IMR-90 (cell line): ENCODE measurements at regions not wholly inside any gene's neighbourhood (a gene's known extent, or its start where the extent isn't known, plus 50 kb on each side); places are given as distances from the start of the nearest gene placed in this dataset.

Experiments used
- ATAC-seq: fragments of 200-7000 bp; cut with Tn5 transposase; 2 replicates; pipeline ENCODE4 v1.9.1; 2020; ENCODE audit warnings: low read depth, mild to moderate bottlenecking, moderate library complexity
- BruUV-seq: library from RNA; stranded (reverse); fragments of 400-500 nt; replicated peaks from 2 replicates; lab custom pipeline; 2021; lab: Mats Ljungman, UMichigan
- CTCF ChIA-PET: fragments of 300-600 bp; formaldehyde crosslinking; extraction: SDS; loops from one replicate; lab custom pipeline; 2021; ENCODE audit warnings: antibody characterized with exemption; lab: Yijun Ruan, JAX
- POLR2A ChIA-PET: fragments of 300-600 bp; sonication (Branson Sonifier 250); formaldehyde crosslinking; loops from one replicate; lab custom pipeline; 2022; ENCODE audit warnings: antibody characterized with exemption; ENCODE audit not compliant: unreplicated experiment; lab: Charles Lee
- DNase-seq: peaks from one replicate; pipeline ENCODE4 v3.0.0; 2013
- H2AFZ ChIP-seq: replicated peaks from 2 replicates; pipeline ENCODE3; 2013; ENCODE audit warnings: low read length, mild to moderate bottlenecking; ENCODE audit not compliant: poor library complexity
- H2AK5ac ChIP-seq: 2 replicates; pipeline ENCODE4 v1.6.1; 2013; ENCODE audit warnings: low read depth, low read length, inconsistent platforms
- H2AK9ac ChIP-seq: replicated peaks from 2 replicates; pipeline ENCODE3; 2013; ENCODE audit warnings: mild to moderate bottlenecking, low read depth, low read length, moderate library complexity; ENCODE audit not compliant: poor library complexity
- H2BK120ac ChIP-seq: 2 replicates; pipeline ENCODE4 v1.6.1; 2013; ENCODE audit warnings: low read depth, low read length, inconsistent platforms
- H2BK15ac ChIP-seq: 3 replicates; pipeline ENCODE4 v1.6.1; 2013; ENCODE audit warnings: low read depth, low read length, inconsistent platforms
- H2BK20ac ChIP-seq: 2 replicates; pipeline ENCODE4 v1.6.1; 2013; ENCODE audit warnings: low read depth, mild to moderate bottlenecking, inconsistent platforms, low read length, moderate library complexity
- H2BK5ac ChIP-seq: 2 replicates; pipeline ENCODE4 v1.6.1; 2013; ENCODE audit warnings: mild to moderate bottlenecking, low read depth, low read length, inconsistent platforms; ENCODE audit not compliant: poor library complexity, severe bottlenecking
- H3K14ac ChIP-seq: replicated peaks from 2 replicates; pipeline ENCODE4 v1.6.1; 2013; ENCODE audit warnings: low read depth, low read length, inconsistent platforms
- H3K18ac ChIP-seq: 2 replicates; pipeline ENCODE4 v1.6.1; 2013; ENCODE audit warnings: low read depth, low read length, control low read depth
- H3K23ac ChIP-seq: 2 replicates; pipeline ENCODE4 v1.6.1; 2013; ENCODE audit warnings: low read depth, low read length, inconsistent platforms
- H3K27ac ChIP-seq: 2 replicates; pipeline ENCODE4 v1.5.1; 2013; ENCODE audit warnings: mild to moderate bottlenecking, control low read depth, low read length; ENCODE audit not compliant: insufficient read depth
- H3K27me3 ChIP-seq: 2 replicates; pipeline ENCODE4 v1.6.1; 2013; ENCODE audit warnings: low read length; ENCODE audit not compliant: control insufficient read depth, insufficient read depth
- H3K36me3 ChIP-seq: 2 replicates; pipeline ENCODE4 v1.6.1; 2013; ENCODE audit warnings: low read length, mixed read lengths; ENCODE audit not compliant: control insufficient read depth, insufficient read depth
- H3K4ac ChIP-seq: 2 replicates; pipeline ENCODE4 v1.6.1; 2013; ENCODE audit warnings: low read depth, low read length, inconsistent platforms
- H3K4me1 ChIP-seq: 2 replicates; pipeline ENCODE4 v1.6.1; 2013; ENCODE audit warnings: low read length, mixed read lengths; ENCODE audit not compliant: control insufficient read depth, insufficient read depth
- H3K4me2 ChIP-seq: 2 replicates; pipeline ENCODE4 v1.6.1; 2013; ENCODE audit warnings: low read depth, mild to moderate bottlenecking, control low read depth, low read length, moderate library complexity
- H3K4me3 ChIP-seq: 2 replicates; pipeline ENCODE4 v1.5.1; 2013; ENCODE audit warnings: low read depth, mild to moderate bottlenecking, control low read depth, low read length, moderate library complexity; ENCODE audit not compliant: insufficient read depth
- H3K56ac ChIP-seq: 2 replicates; pipeline ENCODE4 v1.6.1; 2013; ENCODE audit warnings: low read length, inconsistent platforms; ENCODE audit not compliant: insufficient read depth; ENCODE audit errors: extremely low read depth
- H3K79me1 ChIP-seq, 2 experiments: 2 replicates each; pipeline ENCODE4 v1.6.1; 2013; ENCODE audit warnings: low read length in 2 of 2, inconsistent platforms in 1 of 2, low read depth in 1 of 2
- H3K9ac ChIP-seq: 2 replicates; pipeline ENCODE4 v1.6.1; 2013; ENCODE audit warnings: low read depth, low read length, control low read depth
- H3K9me1 ChIP-seq: 2 replicates; pipeline ENCODE4 v1.6.1; 2013; ENCODE audit warnings: low read length, inconsistent platforms; ENCODE audit not compliant: insufficient read depth
- H3K9me3 ChIP-seq: 2 replicates; pipeline ENCODE4 v1.6.1; 2013; ENCODE audit warnings: low read length; ENCODE audit not compliant: control insufficient read depth, insufficient read depth
- H4K20me1 ChIP-seq: 2 replicates; pipeline ENCODE4 v1.6.1; 2013; ENCODE audit warnings: low read length, inconsistent platforms; ENCODE audit not compliant: insufficient read depth
- H4K5ac ChIP-seq: 2 replicates; pipeline ENCODE4 v1.6.1; 2013; ENCODE audit warnings: mild to moderate bottlenecking, low read depth, low read length, control low read depth
- H4K8ac ChIP-seq, 2 experiments: 2 replicates each; pipeline ENCODE4 v1.6.1; 2013; ENCODE audit warnings: low read depth in 2 of 2, low read length in 2 of 2, control low read depth in 1 of 2, inconsistent platforms in 1 of 2
- H4K91ac ChIP-seq: 2 replicates; pipeline ENCODE4 v1.6.1; 2013; ENCODE audit warnings: low read depth, low read length, inconsistent platforms; ENCODE audit not compliant: insufficient read depth
- MAZ ChIP-seq: IDR thresholded peaks from 2 replicates; pipeline ENCODE4 v1.6.1; 2012; ENCODE audit warnings: low read depth, mild to moderate bottlenecking, low read length, improper control_type of control experiment, moderate library complexity, borderline replicate concordance
- RAD21 ChIP-seq: IDR thresholded peaks from 2 replicates; pipeline ENCODE4 v1.6.1; 2012; ENCODE audit warnings: low read length, improper control_type of control experiment
- WGBS, 2 experiments: methylation state at CpG; one replicate each; pipeline versions ENCODE4 v1.1.5 to v1.1.7; 2013; ENCODE audit warnings: missing lambda C conversion rate in 2 of 2; ENCODE audit not compliant: insufficient read length in 1 of 2; ENCODE audit errors: extremely low coverage in 2 of 2; 5-methylcytosine and 5-hydroxymethylcytosine counted together
- dilution Hi-C: fragments of 300-500 bp; cut with HindIII; formaldehyde crosslinking; loops from one replicate; pipeline ENCODE4 v1.14.3; 2018; ENCODE audit warnings: low sequenced_read_pairs; ENCODE audit not compliant: unreplicated experiment
- in situ Hi-C: fragments of 300-500 bp; cut with MboI; formaldehyde crosslinking; loops from 3 replicates; pipeline ENCODE4 v1.14.3; 2019; ENCODE audit warnings: low sequenced_read_pairs, inconsistent platforms, mixed read lengths
- intact Hi-C: fragments of 100-400 bp; cut with micrococcal nuclease; formaldehyde crosslinking; loops from 2 replicates; pipeline ENCODE4 v1.10.0; 2022

DNA sequence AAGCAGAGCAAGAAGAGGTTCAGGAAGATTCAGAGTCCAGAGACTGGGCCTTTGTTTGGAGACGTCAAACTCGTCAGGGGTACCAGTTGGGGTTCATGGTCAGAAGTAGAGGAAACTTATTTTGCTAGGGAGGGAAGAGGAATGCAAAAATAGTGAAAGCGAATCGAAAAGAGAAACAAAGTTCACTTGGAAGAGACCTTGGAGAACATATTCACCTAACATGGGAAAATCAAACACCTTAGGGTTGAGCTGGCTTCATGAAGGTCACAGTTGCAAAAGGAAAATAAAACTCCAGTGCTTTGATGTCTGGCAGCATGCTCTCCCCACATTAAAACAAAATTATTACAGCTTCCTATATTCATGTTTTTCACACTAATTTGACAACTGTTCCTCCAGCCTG, 440.4 kb downstream of the EPM2A start:
- Histone ChIP-seq H4K5ac (no peak overlapping the region), H3K27me3 (no peaks in the 10 kb centered on the region), H3K79me1 (no peaks in the 10 kb centered on the region), H2BK5ac (no peak overlapping the region), H3K14ac (no peak overlapping the region), H3K4me1 (no peaks in the 10 kb centered on the region), H3K18ac (no peak overlapping the region), H3K27ac (no peak overlapping the region), H2BK120ac (no peak overlapping the region), H2AFZ (no peak overlapping the region), H3K9me3 (no peaks in the 10 kb centered on the region), H2BK15ac (no peak overlapping the region), H2BK20ac (no peak overlapping the region), H2AK5ac (no peak overlapping the region), H3K56ac (no peak overlapping the region), H3K36me3 (no peaks in the 10 kb centered on the region), H3K4ac (no peak overlapping the region), H3K9me1 (no peaks in the 10 kb centered on the region), H3K4me2 (no peak overlapping the region; the same call in 1 of the 2 replicates), H3K4me3 (no peak overlapping the region), H4K91ac (no peak overlapping the region), H2AK9ac (no peak overlapping the region), H4K8ac (no peak overlapping the region), H3K23ac (no peak overlapping the region), H3K9ac (no peak overlapping the region), H4K20me1 (no peaks in the 10 kb centered on the region)
- no peak for TF ChIP-seq MAZ
- TF ChIP-seq RAD21: no peak
- in situ Hi-C loops (no loop called here), dilution Hi-C loops (no loop called here), intact Hi-C loops (no loop called here)
- POLR2A ChIA-PET: no interaction called here
- CTCF ChIA-PET: interaction anchor here (0.7 kb wide), 1 partner anchor 15 kb away, joined by 3 read pairs; no protein-coding TSS in a partner anchor
- no TSS peak for BruUV-seq
- no peak for ATAC-seq
- no CpG with 5 or more reads among the region's 4 CpGs for WGBS, 2 experiments
- no peak for DNase-seq
